HEK293 (cell line): ENCODE measurements at regions not wholly inside any gene's neighbourhood (a gene's known extent, or its start where the extent isn't known, plus 50 kb on each side); places are given as distances from the start of the nearest gene placed in this dataset.
"Not testable (repeated sequence)": the region's sequence is repeated elsewhere in the genome, so short reads cannot be mapped to it uniquely, and the experiment has no call there.

Experiments used
- CTCF ChIP-seq: fragments of 450-650 bp; formaldehyde crosslinking; IDR thresholded peaks from 2 replicates; pipeline ENCODE4 v1.5.1; 2016; ENCODE audit warnings: missing biosample characterization, missing genetic modification characterization
- MZF1 ChIP-seq: fragments of 450-650 bp; formaldehyde crosslinking; IDR thresholded peaks from 2 replicates; pipeline ENCODE4 v1.5.1; 2017; ENCODE audit warnings: missing biosample characterization, missing genetic modification characterization, borderline replicate concordance
- SETDB1 ChIP-seq: IDR thresholded peaks from one replicate; pipeline ENCODE4 v1.6.1; 2017; ENCODE audit warnings: mild to moderate bottlenecking, low read length, moderate library complexity, mixed read lengths; ENCODE audit not compliant: insufficient read length
- ZFP41 ChIP-seq: fragments of 450-650 bp; formaldehyde crosslinking; IDR thresholded peaks from 2 replicates; pipeline ENCODE4 v1.5.1; 2016; ENCODE audit warnings: missing biosample characterization, missing genetic modification characterization, borderline replicate concordance
- ZNF132 ChIP-seq: fragments of 450-650 bp; formaldehyde crosslinking; IDR thresholded peaks from 2 replicates; pipeline ENCODE4 v1.5.1; 2017; ENCODE audit warnings: missing biosample characterization, missing genetic modification characterization, borderline replicate concordance
- ZNF311 ChIP-seq: fragments of 450-650 bp; formaldehyde crosslinking; IDR thresholded peaks from 2 replicates; pipeline ENCODE4 v1.5.1; 2017; ENCODE audit warnings: missing biosample characterization, missing genetic modification characterization, borderline replicate concordance
- ZNF785 ChIP-seq: fragments of 450-650 bp; formaldehyde crosslinking; IDR thresholded peaks from 2 replicates; pipeline ENCODE4 v1.5.1; 2016; ENCODE audit warnings: missing biosample characterization, missing genetic modification characterization

DNA sequence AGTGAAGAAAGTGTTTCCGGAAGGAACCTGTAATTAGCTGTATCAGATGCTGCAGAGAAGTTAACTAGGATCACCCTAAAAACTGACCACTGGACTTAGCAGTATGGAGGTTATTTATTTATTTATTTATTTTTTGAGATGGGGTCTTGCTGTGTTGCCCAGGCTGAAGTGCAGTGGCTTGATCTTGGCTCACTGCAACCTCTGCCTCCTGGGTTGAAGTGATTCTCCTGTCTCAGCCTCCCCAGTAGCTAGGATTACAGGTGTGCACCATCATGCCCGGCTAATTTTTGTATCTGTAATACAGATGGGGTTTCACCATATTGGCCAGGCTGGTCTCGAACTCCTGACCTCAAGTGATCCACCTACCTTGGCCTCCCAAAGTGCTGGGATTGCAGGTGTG is 156.6 kb upstream of the TBL1XR1 start:
- not testable (repeated sequence) for TF ChIP-seq ZNF132; CTCF (tag by site-specific recombination); ZNF311 (tag by site-specific recombination); MZF1 (tag by site-specific recombination); ZFP41; ZNF785 (tag by site-specific recombination); SETDB1
